GM23338 (cell line): ENCODE measurements at regions not wholly inside any gene's neighbourhood (a gene's known extent, or its start where the extent isn't known, plus 50 kb on each side); places are given as distances from the start of the nearest gene placed in this dataset.

Experiments
- CREB1 ChIP-seq: fragments of 250-450 bp; sonication (Bioruptor Pico); IDR thresholded peaks from 2 replicates; pipeline ENCODE4 v1.5.0; 2020; ENCODE audit warnings: low read depth, mild to moderate bottlenecking, moderate library complexity
- CTCF ChIP-seq, 2 experiments: fragments of 200-600 bp in 1 of 2; sonication (generic) in 1 of 2; conservative IDR thresholded peaks; 2 replicates each; pipeline versions ENCODE4 v1.5.1 to v1.6.1; 2016 to 2017; ENCODE audit warnings: antibody characterized with exemption in 2 of 2, low read depth in 2 of 2, mild to moderate bottlenecking in 2 of 2, moderate library complexity in 1 of 2
- ETS1 ChIP-seq: IDR thresholded peaks from 2 replicates; pipeline ENCODE4 v1.6.1; 2016; ENCODE audit warnings: antibody characterized with exemption
- EZH2 ChIP-seq: fragments of 200-600 bp; sonication (generic); IDR thresholded peaks from one replicate; pipeline ENCODE4 v1.8.0; 2017; ENCODE audit warnings: antibody characterized with exemption, mild to moderate bottlenecking, low read depth; ENCODE audit not compliant: unreplicated experiment
- POLR2AphosphoS5 ChIP-seq: IDR thresholded peaks from 2 replicates; pipeline ENCODE4 v1.6.1; 2016; ENCODE audit warnings: antibody characterized with exemption, low read depth
- REST ChIP-seq: IDR thresholded peaks from one replicate; pipeline ENCODE4 v1.6.1; 2018; ENCODE audit warnings: antibody characterized with exemption; ENCODE audit not compliant: unreplicated experiment

GRCh38 chr1:29803486-29803885 lies 567.2 kb downstream of the PTPRU start:
- TF ChIP-seq EZH2 (no peak), REST (no peak), POLR2AphosphoS5 (no peak), CTCF (conservative IDR thresholded peaks at IDR 0.05; ENCODE audit: low read depth in 2 of 2) (no peak), CREB1 (CRISPR knock-in tag) (no peak), ETS1 (no peak)
